CD4-positive, alpha-beta T cell treated with Interleukin-6 at 100 ng/mL for 8 hours (primary cell): ENCODE measurements at regions not wholly inside any gene's neighbourhood (a gene's known extent, or its start where the extent isn't known, plus 50 kb on each side); places are given as distances from the start of the nearest gene placed in this dataset.
"Not testable (repeated sequence)": the region's sequence is repeated elsewhere in the genome, so short reads cannot be mapped to it uniquely, and the experiment has no call there.

ENCODE experiments used
- DNase-seq: peaks from one replicate; pipeline ENCODE4 v3.0.0-alpha.2; 2020; ENCODE audit warnings: mixed read lengths, low spot score

- no peak for DNase-seq
Measured at GRCh38 chr6:15761045-15761502, 98.2 kb upstream of the DTNBP1 start.

- DNase-seq, result no peak
Measured at GRCh38 chr6:15758631-15759215, 95.9 kb upstream of the DTNBP1 start.

DNA sequence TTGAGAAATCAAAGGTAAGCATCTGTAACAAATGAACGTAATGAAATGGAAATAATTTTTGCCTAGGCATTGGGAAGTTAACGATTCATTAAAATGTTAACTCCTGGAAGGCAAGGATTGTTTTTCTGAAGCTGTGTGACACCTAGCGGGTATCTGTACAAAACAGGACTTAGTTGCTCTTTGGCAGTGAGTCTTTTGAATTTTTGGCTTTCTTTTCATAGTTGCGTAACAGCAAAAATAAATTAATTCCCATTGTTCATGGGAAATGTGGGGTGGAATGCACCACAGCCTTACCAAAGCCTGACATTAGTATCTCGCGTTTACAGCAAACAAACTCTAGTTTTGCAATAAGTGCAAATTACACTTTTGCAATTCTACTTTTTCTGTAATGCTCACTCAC, 92.7 kb upstream of the DTNBP1 start:
- no peak for DNase-seq

DNA sequence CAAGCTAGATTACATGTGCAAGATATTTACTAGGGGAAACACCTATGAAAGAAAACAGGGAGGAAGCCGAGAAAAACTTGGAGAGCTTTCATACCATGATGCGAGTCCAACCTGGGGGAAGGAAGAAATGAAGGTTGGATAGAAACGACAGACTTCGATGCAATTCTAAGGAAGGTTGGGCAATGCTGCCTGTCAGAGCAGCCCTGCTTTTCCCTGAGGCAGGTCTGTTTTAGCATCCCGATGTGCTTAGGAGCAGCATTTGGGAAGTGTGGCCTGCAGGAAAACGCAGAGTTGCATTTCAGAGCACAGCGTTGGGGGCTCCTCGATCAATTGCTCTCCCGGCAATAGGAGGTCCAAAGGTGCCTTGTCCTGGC, 91.9 kb upstream of the DTNBP1 start:
- DNase-seq, result no peak

DNA sequence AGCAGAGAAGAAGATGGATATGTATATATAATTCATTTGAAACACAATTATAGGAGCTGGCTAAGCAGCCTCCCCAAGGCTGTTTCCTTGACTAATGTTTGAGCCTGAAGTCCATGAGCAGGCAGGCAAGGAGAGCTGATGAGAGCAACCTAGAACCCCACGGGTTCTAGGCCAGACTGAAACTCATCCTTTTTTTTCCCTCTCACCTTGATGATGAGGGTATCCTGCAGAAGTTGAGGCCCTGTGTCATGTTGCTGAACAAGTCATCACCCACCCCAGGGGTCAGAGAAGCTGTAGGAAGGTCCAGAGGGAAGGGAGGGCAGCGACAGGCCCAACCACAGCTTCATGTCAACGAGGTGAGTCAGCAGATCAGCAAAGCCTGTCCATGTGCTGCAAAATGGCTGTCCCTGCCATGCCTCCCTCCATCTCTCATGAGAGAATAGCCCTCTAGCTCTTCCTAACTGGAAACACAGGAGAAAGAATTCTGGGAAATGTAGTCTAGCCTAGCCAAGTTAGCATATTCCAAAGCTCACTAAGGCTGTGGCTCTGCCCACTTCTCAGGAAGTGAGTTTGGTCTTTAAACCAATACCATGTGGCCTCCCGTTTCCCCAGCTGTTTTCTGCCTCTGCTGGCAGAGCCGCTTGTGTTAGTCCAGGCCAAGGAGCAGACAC, 91.3 kb upstream of the DTNBP1 start:
- no peak for DNase-seq

GRCh38 chr6:15752820-15753219, 90.0 kb upstream of the DTNBP1 start:
- no peak for DNase-seq

DNA sequence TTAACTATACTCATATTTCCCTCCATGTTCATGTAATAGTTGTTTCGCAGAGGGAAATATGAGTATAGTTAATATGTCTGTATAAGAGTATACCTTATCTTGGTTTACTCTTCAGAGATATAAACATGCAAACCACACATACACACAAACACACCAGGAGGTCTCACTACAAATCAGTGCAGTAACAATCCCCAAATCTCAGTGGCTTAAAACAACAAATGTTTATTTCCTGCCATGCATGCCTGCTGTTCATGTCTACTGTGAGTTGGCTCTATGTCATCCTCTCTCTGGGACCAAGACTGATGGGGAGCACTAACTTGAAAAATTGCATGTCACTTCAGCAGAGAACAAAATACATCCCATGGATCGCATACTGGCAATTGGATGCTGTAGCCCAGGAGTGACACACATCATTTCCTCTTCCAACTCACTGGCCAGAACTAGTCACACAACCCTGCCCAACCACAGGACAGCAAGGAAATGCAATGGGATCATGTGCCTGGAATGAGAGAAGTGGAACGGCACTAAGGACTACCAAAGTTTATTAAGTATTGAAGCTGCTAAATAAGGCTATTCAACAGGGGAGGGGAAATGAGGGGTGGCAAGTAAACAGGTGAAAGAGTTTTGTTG, 89.0 kb upstream of the DTNBP1 start:
- no peak for DNase-seq

DNA sequence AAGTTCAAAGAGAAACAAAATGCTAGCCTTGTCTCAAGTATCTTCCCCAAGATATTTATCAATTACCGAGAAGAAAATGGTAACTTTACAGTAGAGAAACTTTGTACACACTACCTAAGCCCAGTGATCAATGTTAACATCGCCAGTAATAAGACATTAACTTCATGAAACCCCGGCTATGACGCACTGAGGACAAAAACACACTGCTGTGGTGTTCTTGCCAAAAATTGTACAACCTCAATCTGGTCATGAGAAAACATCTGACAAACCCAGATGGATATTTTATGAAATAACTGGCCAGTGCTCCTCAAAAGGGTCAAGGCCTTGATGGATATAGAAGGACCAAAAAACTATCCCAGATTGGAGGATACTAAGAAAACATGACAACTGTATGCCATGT, 85.5 kb upstream of the DTNBP1 start:
- DNase-seq, result no peak

GRCh38 chr6:15747354-15747883, 84.6 kb upstream of the DTNBP1 start:
- no peak for DNase-seq

- no peak for DNase-seq
Measured at GRCh38 chr6:15745781-15746180, 83.0 kb upstream of the DTNBP1 start.

- no peak for DNase-seq
Measured at GRCh38 chr6:15744818-15745402, 82.1 kb upstream of the DTNBP1 start.

- not testable (repeated sequence) for DNase-seq
Measured at GRCh38 chr6:15742013-15742412, 79.2 kb upstream of the DTNBP1 start.

GRCh38 chr6:15741405-15741804, 78.6 kb upstream of the DTNBP1 start:
- DNase-seq, result no peak

DNA sequence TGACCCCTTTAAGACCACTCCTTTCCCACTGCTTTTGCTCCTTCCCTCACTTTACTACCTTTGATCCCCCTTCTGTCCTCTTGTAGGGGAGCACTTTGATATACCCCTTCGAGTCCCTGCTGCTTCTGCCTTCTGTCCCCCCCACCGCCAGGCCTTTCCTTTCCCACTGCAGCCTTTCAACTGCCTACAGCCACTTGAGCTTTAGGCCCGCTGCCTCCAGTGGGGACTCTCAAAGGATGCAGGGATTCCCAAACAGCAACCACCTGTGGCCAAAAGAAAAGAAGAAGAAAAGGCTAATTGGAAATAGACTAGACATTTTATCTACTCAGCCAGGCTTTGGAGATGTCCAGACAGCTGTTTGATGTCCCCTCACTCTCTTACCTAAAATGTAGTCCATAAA, 77.0 kb upstream of the DTNBP1 start:
- no peak for DNase-seq

DNA sequence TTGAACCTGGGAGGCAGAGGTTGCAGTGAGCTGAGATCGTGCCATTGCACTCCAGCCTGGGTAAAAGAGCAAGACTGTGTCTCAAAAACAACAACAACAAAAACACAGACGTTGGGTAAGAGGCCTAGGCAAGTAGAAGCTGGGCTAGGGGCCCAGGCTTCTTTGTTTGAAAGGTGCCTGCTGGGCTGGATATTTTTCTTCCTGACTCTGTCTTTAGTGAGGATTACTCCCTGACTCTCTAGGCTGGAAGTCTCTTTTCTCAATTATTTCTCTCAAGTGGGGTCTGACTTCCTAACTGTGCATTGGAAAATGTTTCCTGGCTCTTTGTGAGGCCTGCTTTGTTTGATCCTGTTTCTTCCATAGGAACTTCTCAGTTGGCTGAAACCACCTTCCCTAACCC, 76.5 kb upstream of the DTNBP1 start:
- no peak for DNase-seq

DNA sequence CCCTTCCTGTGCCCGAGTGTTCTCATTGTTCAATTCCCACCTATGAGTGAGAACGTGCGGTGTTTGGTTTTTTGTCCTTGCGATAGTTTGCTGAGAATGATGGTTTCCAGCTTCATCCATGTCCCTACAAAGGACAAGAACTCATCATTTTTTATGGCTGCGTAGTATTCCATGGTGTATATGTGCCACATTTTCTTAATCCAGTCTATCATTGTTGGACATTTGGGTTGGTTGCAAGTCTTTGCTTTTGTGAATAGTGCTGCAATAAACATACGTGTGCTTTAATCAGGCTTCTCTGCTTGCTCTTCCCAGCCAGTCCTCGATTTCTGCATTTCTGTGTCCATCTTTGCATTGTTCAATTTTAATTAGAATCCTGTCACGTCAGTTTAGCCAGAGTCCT, 75.4 kb upstream of the DTNBP1 start:
- not testable (repeated sequence) for DNase-seq

- DNase-seq, result no peak
Measured at GRCh38 chr6:15736297-15736696, 73.5 kb upstream of the DTNBP1 start.

DNA sequence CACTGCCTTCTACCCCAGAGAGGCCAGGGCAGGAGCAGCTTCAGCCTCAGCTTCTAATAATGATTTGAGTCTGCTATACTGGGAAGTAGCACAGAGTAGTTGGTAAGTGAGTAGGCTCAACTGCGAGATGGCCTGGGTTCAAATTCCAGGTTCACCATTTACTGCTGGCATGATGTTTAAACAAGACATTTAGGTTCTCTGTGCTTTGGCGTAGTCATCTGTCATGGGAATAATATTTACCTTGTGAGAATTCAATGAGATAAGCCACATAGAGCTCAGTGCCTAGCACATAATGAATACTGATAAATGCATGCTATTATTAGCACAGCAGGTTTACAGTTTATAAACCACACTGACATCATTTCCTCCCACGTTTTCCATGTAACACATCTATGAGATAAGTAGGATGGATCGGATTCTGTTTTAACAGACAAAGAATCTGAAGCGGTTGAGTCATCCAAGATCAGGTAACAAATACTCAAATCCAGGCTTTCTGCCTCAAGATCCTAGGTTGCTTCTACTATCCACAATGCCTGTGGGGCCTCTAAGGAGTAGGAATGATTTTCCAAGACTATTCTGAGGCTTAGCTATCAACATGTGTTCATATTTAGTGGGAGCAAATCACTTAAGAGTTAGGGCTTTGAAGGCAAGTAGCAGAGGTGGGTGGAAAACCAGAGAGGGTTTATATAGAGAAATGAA, 72.9 kb upstream of the DTNBP1 start:
- DNase-seq, result no peak

DNA sequence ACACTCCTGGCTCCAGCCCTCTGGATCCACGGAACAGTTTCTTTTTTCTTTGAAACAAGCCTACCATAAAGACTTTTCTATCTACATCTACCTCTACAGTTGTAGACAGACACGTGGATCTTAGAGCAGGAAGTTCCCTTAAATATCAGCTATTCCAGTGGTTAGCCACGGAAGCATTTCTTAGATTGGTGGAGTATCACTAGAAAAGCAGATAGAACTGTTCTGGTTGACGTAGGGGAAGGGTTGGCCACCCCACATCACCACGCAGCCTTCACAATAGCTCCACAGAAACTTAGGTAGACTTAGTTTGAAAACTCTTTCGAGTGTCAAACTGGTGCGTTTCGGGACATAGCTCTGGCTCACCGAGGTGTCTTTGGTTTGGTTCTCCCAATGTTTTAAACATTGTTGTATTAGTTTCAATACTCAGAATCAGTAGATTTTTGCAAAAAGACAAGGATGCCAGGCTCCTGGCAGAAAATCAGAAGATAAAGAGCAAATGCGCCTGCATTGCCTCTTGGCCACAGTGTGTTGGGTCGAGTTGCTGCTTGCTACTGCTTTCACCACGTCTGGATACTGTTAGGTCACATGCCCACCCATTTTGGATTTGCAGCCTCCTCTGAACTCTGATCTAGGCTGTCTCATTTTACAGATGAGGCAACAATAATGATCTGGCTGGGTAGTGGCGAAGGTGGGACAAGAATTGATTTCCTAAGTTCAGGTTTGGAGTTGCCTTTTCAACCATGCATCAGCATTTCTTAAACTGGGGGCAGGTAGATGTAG, 71.5 kb upstream of the DTNBP1 start:
- no peak for DNase-seq

- DNase-seq, result no peak
Measured at GRCh38 chr6:15730922-15731321, 68.1 kb upstream of the DTNBP1 start.

DNA sequence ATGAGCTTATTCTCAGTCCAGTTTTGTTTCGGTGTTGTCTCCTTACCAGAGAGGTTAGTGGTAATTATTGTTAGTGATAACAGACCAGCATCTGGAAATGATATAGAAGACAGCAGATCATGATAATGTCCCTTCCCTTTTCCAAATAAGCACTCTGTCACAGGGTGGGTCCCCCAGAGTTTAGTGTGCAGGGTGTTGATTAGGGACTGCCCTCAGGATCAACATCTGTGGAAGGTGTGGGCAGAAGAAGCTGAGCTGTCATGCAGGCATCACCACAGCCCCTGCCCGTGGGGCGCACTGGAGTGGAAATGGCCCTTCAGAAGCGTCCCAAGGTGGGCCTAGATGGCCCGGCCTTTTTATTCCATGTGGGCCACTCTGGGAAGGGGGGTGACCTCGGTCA, 67.6 kb upstream of the DTNBP1 start:
- DNase-seq, result no peak

DNA sequence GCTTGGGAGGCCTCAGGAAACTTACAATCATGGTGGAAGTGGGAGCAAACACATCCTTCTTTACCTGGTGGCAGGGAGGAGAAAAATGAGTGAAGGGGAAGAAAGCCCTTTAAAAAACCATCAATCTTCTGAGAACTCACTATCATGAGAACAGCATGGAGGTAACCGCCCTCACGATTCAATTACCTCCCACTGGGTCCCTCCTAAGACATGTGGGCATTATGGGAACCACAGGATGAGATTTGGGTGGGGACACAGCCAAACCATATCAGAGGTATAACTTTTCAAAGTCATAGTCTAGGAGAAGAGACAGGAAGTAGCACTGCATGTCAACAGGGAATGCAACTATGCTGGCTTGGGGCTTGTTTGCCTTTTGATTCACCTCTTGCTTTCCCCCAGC, 59.9 kb upstream of the DTNBP1 start:
- no peak for DNase-seq
